NCI-H2227 treated with DMSO at 0.1 percent for 48 hours (cell line): ENCODE measurements at regions not wholly inside any gene's neighbourhood (a gene's known extent, or its start where the extent isn't known, plus 50 kb on each side); places are given as distances from the start of the nearest gene placed in this dataset.
"Not testable (repeated sequence)": the region's sequence is repeated elsewhere in the genome, so short reads cannot be mapped to it uniquely, and the experiment has no call there.

ENCODE experiments used
- DNase-seq: peaks from one replicate; lab custom pipeline; 2025; lab: John Stamatoyannopoulos, UW

DNA sequence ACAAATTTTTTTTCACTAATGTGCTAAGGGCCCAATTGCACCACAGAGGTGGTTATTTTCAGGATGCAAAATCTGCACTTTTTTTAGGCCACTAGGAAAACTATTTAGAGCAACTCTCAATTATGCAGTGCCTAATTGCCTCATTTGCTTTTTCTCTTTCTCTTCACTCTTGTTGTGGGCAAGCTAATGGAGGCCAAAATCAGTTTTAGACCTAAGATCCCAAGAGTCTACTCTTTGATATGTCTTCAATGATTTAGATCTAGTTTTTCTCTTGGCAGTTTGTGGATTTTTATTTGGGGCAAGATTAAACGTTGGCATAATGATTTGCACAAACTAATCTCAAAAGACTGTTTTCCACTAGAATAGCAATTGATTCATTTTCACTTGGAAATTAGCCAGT lies 1996.9 kb downstream of the LRRC4C start:
- no peak for DNase-seq

GRCh38 chr11:39461066-39461465 lies 1998.4 kb downstream of the LRRC4C start:
- DNase-seq = no peak

- no peak for DNase-seq
These were observed 1999.8 kb downstream of the LRRC4C start for GRCh38 chr11:39459606-39460005.

DNA sequence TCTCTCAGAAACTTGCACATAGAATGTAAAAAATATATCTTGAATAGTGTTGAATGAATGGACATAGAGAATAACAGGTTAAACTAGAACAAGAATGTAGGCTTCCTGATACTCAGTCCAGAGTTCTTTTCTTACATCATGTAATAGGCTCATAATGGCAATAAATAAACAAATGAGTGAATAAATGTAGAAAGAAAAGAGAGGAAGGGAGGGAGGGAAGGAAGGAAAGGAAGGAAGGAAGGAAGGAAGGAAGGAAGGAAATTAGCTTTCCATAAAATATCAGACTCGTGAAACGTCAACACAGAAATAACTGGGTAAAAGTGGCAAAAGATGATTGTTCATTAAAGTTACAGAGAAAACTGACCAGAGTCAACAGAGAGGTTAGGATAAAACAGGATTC lies 2001.0 kb downstream of the LRRC4C start:
- DNase-seq = no peak

DNA sequence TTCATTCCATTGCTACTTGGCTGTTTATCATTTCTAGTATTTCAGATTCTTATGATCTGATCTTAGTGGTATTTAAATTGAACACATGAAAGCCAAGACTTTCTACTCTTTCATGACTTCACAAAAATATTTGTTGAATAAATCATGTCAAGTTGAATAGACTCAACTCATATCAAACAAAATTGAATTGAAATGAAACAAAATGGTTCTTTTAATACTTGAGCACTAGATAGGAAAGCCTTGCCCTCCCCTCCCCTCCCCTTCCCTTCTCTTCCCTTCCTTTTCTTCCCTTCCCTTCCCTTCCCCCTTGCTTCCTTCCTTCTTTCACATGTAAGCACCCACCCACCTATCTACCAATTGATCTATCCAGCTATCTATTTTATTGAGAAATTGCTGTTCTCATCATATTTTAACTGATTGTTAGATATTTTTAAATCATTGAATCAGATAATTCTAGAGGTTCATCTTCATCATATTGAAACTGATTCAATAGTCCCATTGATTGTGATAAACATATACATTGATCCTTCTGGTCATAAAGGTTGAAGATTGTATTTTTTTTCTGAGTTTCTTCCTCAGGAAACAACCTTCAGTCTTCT lies 2015.9 kb downstream of the LRRC4C start:
- DNase-seq = no peak

DNA sequence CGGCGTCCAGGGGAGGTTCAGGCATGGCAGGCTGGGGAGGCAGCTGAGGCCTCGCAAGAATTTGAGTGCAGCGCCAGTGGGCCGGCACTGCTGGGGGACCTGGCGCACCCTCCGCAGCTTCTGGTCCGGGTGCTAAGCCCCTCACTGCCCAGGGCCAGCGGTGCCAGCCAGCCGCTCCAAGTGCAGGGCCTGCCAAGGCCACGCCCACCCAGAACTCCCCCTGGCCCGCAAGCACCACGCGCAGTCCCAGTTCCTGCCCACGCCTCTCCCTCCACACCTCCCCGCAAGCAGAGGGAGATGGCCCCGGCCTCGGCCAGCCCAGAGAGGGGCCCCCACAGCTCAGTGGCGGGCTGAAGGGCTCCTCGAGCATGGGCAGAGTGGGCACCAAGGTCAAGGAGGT lies 2017.3 kb downstream of the LRRC4C start:
- no peak for DNase-seq

DNA sequence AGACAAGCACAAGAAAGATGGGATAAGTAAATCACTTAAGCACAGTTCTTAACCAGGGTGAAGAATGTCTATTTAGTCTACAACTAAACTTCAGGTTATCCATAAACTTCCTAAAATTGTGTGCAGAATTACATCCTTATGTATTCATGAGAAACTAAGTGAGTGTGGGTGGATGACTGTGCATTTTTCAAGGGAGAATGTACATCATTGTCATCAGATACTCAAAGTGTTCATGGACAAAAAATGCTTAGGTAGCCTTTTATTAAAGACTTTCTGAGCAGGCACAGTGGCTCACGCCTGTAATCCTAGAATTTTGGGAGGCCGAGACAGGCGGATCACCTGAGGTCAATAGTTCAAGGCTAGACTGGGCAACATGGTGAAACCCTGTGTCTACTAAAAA lies 2023.8 kb downstream of the LRRC4C start:
- no peak for DNase-seq

DNA sequence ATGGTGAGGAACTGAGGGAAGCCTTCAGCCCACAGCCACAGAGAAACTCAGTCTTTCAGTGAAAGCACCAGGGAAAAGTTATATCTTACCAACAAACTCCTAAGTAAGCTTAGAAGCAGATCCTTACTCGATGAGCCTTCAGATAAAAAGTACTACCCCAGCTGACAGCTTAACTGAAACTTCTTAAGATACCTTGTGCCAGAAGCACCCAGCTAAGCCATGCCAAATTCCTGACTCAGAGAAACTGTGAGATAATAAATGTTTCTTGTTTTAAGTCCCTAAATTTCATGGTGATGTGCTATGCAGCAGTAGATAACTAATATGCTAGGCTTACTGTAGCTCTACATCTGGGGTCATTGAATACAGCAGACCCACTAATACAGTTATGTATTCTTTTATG lies 2025.0 kb downstream of the LRRC4C start:
- DNase-seq = no peak

DNA sequence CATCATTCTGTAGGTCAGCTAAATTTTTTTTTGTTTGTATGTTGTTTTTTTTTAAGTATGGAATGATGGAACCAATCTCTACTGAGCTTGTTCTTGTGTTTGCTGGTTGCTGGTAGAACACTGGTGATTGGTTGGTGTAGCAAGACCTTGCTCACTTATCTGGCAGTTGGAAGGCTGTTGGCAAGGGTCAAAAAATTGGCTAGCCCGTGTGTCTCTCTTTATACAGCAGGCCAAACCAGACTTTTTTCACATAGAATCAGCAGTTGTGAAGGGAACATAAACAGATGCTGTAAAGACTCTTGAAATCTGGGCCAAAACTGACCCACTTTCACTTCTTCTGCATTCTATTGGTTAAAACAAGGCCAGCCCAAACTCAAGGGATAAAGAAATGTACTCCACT lies 2026.5 kb downstream of the LRRC4C start:
- no peak for DNase-seq

DNA sequence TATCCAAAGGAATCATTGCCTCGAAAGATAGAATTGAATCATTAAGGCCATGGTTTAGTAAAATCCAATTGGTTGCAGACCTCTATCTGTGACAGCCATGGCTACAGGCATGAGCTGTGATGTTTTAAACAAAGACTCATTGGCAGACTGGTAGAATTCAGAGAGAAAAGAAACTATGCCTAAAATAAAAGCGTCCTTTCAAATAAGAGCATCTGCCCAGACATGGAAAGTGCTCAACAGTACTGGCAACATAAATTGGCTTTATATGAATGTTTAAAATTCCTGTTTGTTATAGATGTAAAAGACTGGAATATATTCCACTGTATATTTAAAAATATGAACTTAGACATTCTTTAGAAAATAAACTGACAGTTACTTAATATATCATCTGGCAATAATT lies 2034.2 kb downstream of the LRRC4C start:
- DNase-seq = no peak

DNA sequence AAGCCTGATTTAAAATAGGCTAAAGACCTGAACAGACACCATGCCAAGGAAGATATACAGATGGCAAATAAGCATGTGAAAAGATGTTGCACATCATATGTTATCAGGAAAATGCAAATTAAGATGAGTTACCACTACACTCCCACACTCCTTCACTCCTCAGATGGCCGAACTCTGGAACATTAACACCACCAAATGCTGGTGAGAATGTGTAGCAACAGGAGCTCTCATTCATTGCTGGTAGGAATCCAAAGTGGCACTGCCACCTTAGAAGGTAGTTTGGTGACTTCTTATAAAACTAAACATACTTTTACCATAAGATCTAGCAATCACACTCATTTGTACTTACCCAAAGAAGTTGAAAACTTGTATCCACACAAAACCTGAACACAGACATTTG lies 2047.3 kb downstream of the LRRC4C start:
- DNase-seq = no peak

DNA sequence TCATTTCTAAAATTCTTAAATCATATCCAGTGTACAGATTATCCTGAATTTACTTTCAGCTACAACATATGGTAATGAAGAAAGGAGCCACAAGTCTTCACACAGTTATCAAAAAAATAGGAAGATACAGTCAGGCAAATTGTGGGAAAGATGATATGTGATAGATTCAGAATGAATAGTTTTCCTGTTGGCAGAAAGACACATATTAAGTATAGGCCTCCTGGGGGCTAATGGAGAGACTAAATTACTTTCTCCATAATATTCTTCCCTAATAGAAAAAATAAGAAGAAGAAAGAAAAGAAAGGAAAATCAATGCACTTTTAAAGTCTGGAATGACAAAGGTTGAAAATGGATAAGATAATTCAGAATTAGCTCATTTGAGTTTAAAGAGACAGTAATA lies 2073.5 kb downstream of the LRRC4C start:
- no peak for DNase-seq

- DNase-seq = peak; percentile 49
These were observed 2084.3 kb downstream of the LRRC4C start for GRCh38 chr11:39374963-39375698.

DNA sequence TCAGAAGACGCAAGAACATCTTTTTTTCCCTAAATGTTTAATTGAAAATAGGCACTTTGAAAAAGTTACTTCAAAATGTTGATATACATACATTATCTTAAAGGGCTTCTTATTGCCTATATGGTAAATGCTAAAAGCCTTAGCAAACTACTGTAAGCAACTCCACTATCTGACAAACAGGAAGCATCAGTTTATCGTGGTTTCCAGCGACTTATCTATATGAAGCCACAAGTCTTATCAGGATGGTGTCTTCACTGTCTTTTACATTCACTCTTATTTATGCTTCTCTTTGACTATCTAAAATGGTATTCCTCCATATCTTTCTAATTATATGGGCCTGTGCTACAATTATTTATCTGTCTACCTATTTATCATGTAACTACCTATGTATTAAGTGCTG lies 2091.9 kb downstream of the LRRC4C start:
- DNase-seq = no peak

- DNase-seq = peak; percentile 84
These were observed 2093.5 kb downstream of the LRRC4C start for GRCh38 chr11:39365809-39366436.

DNA sequence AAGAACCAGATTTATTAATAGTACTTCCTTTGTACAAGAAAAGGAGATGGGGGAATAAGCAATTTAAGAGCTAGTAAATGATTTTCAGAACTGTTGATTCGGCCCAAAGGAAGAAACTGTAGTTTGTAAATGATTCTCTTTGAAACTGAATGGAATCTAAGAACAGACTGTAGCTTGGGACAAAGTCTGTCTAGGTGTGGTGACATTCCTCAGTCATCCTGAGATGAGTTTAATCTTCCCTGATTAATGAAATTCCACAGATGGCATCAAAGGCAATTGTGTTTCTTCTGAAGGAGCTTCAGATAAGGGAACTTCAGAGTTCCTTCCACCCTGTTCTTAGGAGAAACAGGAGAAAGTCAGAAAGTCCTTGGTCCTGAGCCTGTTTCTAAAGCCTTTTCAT lies 2095.9 kb downstream of the LRRC4C start:
- DNase-seq = no peak

GRCh38 chr11:39361557-39361956 lies 2097.9 kb downstream of the LRRC4C start:
- DNase-seq = no peak

DNA sequence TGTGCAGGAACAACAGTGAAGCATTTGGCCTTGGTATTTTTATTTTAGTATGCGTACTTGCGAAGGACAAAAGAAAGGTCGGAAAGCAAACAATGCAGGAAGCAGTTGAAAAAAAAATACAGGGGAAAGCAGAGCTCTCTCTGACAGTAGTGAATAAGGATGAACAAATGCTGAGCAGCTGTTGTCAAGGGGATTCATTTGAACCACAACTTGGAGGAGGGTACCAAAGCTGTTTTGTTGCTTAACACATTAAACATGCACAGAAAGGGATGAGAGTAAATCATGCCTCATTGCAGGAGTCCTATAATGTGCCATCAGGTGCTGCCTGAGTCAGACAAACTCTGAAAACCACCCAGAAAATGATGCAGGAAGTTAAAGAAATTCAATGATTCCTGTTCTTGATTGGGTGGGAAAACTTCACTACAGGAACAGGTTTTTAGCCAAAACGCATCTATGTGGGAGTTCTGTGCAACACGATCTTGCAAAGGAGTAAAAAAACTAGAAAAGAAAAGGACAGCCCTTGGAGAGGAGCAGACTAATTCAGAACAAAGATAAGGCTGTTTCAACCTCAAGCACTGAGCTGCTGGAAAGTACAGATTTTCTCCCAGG lies 2113.5 kb downstream of the LRRC4C start:
- DNase-seq = peak; percentile 90

DNA sequence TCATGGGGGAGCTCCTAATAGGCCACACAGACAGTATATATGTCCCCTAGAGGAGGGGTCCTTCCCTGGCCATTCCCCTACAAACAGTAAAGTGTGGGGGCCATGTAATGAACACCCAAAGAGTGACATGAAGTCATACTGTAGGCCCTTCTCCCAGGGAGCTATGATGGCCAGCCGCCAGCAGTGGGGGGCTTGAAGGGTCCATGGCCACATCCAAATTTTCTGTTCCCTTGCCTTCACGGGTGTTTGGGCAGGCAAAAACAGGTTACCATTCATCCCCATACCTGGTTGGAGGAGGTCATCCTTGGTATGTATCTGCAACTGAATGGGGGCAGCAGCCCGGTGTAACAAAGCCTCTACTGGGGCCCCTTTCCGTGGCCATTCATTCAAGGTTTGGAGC lies 2118.0 kb downstream of the LRRC4C start:
- no peak for DNase-seq

DNA sequence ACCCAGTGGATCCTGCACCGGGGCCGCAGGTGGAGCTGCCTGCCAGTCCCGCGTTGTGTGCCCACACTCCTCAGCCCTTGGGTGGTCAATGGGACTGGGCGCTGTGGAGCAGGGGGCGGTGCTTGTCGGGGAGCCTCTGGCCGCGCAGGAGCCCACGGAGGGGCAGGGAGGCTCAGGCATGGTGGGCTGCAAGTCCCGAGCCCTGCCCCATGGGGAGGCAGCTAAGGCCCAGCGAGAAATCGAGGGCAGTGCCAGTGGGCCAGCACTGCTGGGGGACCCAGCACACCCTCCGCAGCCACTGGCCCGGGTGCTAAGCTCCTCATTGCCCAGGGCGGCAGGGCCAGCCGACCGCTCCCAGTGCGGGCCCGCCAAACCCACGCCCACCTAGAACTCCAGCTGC lies 2126.4 kb downstream of the LRRC4C start:
- not testable (repeated sequence) for DNase-seq

DNA sequence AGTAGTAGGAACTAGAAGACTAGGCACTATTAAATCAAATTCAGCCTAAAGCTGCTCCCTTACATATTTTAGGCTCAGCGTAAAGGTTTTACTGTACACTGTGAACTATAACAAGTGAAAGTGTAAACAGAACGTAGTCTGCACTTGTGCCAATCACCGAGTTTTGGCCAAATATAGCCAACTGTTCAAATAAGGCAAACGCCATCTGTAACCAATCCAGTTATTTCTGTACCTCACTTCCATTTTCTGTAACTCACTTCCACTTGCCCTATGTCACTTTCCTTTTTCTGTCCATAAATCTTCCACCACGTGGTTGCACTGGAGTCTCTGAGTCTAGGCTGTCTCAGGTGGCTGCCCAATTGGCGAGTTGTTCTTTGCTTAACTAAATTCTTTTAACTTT lies 2132.2 kb downstream of the LRRC4C start:
- DNase-seq = no peak

- DNase-seq = not testable (repeated sequence)
These were observed 2147.6 kb downstream of the LRRC4C start for GRCh38 chr11:39311888-39312287.

DNA sequence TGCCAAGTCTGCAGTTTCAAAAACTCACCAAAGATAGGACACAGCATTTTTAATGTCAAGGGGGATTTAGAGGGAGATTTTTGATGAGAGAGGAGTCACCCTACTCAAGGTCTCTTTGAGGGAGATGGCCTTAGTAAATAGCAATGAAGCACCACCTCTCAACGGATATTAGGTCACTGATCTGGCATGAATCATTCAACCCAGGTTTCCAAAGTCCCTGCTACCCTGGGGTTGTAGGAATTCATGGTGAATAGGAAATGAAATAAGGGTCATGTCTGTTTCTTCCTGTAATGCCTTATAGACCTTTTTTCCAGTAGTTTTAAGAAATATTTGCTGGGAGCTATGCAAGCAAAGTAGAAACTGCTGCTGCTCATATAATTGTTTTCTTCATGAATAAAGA lies 2154.9 kb downstream of the LRRC4C start:
- DNase-seq = no peak
